Kidney (tissue), 13 donors: ENCODE measurements at regions not wholly inside any gene's neighbourhood (a gene's known extent, or its start where the extent isn't known, plus 50 kb on each side); places are given as distances from the start of the nearest gene placed in this dataset.

Experiments used
- DNase-seq, 5 donors: peaks; one replicate each; pipeline ENCODE4 v3.0.0-alpha.2; 2013 to 2020
- FAIRE-seq: peaks from 2 replicates; lab custom pipeline; 2012; peaks lifted over from hg19 to GRCh38; lab: Jason Lieb, UNC
- H3K27ac ChIP-seq, 2 donors: one replicate each; pipeline ENCODE4 v1.7.0; 2013; ENCODE audit warnings: low read depth in 2 of 2, low read length in 2 of 2, inconsistent platforms in 1 of 2
- H3K27me3 ChIP-seq: one replicate; pipeline ENCODE4 v1.7.1; 2013; ENCODE audit warnings: low read length, inconsistent platforms; ENCODE audit not compliant: control insufficient read depth, insufficient read depth
- H3K36me3 ChIP-seq, 3 donors: one replicate each; pipeline versions ENCODE4 v1.7.0 to v1.7.1; 2013; ENCODE audit warnings: low read length in 3 of 3, control low read depth in 1 of 3, inconsistent platforms in 1 of 3; ENCODE audit not compliant: insufficient read depth in 3 of 3, control insufficient read depth in 2 of 3
- H3K4me1 ChIP-seq, 3 donors: one replicate each; pipeline versions ENCODE4 v1.7.0 to v1.7.1; 2013; ENCODE audit warnings: low read length in 3 of 3, inconsistent platforms in 1 of 3, low read depth in 1 of 3; ENCODE audit not compliant: control insufficient read depth in 2 of 3, insufficient read depth in 2 of 3
- H3K4me3 ChIP-seq, 3 donors: one replicate each; pipeline versions ENCODE4 v1.7.0 to v1.8.1; 2013; ENCODE audit warnings: low read length in 3 of 3, control low read depth in 1 of 3, inconsistent platforms in 1 of 3
- H3K9ac ChIP-seq, 3 donors: one replicate each; pipeline versions ENCODE4 v1.7.0 to v1.7.1; 2013; ENCODE audit warnings: low read length in 3 of 3, control low read depth in 1 of 3, inconsistent platforms in 1 of 3
- H3K9me3 ChIP-seq, 3 donors: one replicate each; pipeline versions ENCODE4 v1.7.0 to v1.7.1; 2013; ENCODE audit warnings: low read length in 3 of 3, control low read depth in 1 of 3, inconsistent platforms in 1 of 3; ENCODE audit not compliant: control insufficient read depth in 2 of 3, insufficient read depth in 1 of 3
- CTCF ChIP-seq: IDR thresholded peaks from 3 replicates; pipeline ENCODE4 v1.5.1; 2012; ENCODE audit warnings: mild to moderate bottlenecking, moderate library complexity, borderline replicate concordance; ENCODE audit not compliant: insufficient read depth; ENCODE audit errors: extremely low read depth
- intact Hi-C: fragments of 100-400 bp; cut with DNase I; formaldehyde crosslinking; loops from one replicate; pipeline ENCODE4 v1.11.1; 2022
- donor health status: control.
- donor health status: control.
- donor health status: control.
- donor health status: control.
- donor health status: control.
- donor health status: DM: yes; HTN: yes; CAD: no.
- donor health status: Normal renal cell carcinoma (clear cell type).

GRCh38 chr15:96014939-96015338 lies 315.6 kb upstream of the NR2F2 start:
- no peaks in the 10 kb centered on the region for H3K4me1 ChIP-seq
- no peaks in the 10 kb centered on the region for H3K36me3 ChIP-seq
- H3K4me3 ChIP-seq, result no peak overlapping the region
- intact Hi-C loops, result no loop called here
- no peak for TF ChIP-seq CTCF
- H3K27me3 ChIP-seq, result no peaks in the 10 kb centered on the region
- FAIRE-seq (no peak), DNase-seq (no peak)
- no peak overlapping the region for H3K9ac ChIP-seq
- H3K9me3 ChIP-seq, result no peaks in the 10 kb centered on the region
- no peak overlapping the region for H3K27ac ChIP-seq

- no peak for FAIRE-seq
- Histone ChIP-seq H3K9ac (no peak overlapping the region), H3K4me1 (no peaks in the 10 kb centered on the region), H3K27me3 (no peaks in the 10 kb centered on the region), H3K36me3 (no peaks in the 10 kb centered on the region), H3K4me3 (no peak overlapping the region), H3K9me3 (no peaks in the 10 kb centered on the region), H3K27ac (no peak overlapping the region)
- no peak for DNase-seq
- intact Hi-C loops, result no loop called here
- TF ChIP-seq CTCF, result no peak
Measured at GRCh38 chr15:96019114-96019513, 311.4 kb upstream of the NR2F2 start.

- Histone ChIP-seq H3K27ac (no peak overlapping the region), H3K27me3 (no peaks in the 10 kb centered on the region), H3K9me3 (no peaks in the 10 kb centered on the region), H3K9ac (no peak overlapping the region), H3K36me3 (no peaks in the 10 kb centered on the region), H3K4me1 (no peaks in the 10 kb centered on the region), H3K4me3 (no peak overlapping the region)
- intact Hi-C loops, result no loop called here
- DNase-seq (no peak), FAIRE-seq (no peak)
- no peak for TF ChIP-seq CTCF
Measured at GRCh38 chr15:96020133-96020532, 310.4 kb upstream of the NR2F2 start.

- TF ChIP-seq CTCF, result no peak
- Histone ChIP-seq H3K4me3 (no peak overlapping the region), H3K27ac (no peak overlapping the region), H3K9me3 (no peaks in the 10 kb centered on the region), H3K9ac (no peak overlapping the region), H3K27me3 (no peaks in the 10 kb centered on the region), H3K36me3 (no peaks in the 10 kb centered on the region), H3K4me1 (no peaks in the 10 kb centered on the region)
- DNase-seq (peak in 2 of 5 donors; percentile 21 to 30), FAIRE-seq (no peak)
- intact Hi-C loops, result no loop called here
Measured at GRCh38 chr15:96020797-96021196, 309.7 kb upstream of the NR2F2 start.
